ENCODE measurements at regions not wholly inside any gene's neighbourhood (a gene's known extent, or its start where the extent isn't known, plus 50 kb on each side); places are given as distances from the start of the nearest gene placed in this dataset.

DNA sequence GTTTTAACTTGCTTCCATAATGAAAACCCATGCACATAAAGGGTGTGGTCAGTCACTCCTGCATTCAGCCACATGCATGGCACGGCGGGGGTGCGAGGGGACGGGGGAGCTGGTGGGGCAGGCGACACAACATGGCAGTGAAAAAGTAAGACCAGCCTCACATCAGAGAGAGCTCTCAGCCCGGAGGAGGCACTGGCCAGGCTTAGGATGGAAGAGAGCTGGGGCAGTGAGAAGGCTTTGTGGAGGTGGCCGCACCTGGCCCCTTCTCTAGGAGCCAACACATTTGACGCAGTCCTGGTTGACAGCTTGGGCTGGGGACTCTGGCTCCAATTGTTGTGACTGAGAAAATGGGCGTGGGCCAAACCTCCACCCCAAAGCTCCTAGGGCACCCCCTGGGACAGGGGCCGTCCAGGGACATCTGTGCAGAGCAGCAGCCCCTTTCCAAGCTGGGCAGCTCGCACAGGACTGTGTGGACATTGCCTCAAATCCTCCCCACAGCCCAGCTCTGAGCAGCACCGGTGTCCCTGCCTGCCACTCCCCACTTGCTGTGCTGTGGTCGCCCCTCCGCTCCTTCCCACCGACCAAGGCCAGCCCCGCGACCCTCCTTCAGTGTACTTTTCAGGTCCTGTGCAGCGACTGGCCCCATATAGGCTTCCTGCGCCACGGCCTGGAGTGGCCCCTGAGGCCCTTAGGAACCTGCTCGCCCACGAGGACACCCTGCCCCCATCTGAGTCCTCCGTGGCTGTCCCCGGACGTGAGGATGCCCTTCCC is 126.0 kb upstream of the IQSEC1 start:
- H4K20me1 ChIP-seq (ENCODE audit: insufficient read depth, low read length) = no peaks in the 10 kb centered on the region
- no peak overlapping the region for H3K27ac ChIP-seq (ENCODE audit: low read length)
- H3K9me3 ChIP-seq (ENCODE audit: insufficient read depth, low read length) = no peaks in the 10 kb centered on the region
- H3K4me2 ChIP-seq (ENCODE audit: low read length) = no peak overlapping the region
- H3K79me2 ChIP-seq (ENCODE audit: low read length) = no peaks in the 10 kb centered on the region
- no peaks in the 10 kb centered on the region; the same call in 1 of the 2 replicates for H3K4me1 ChIP-seq (ENCODE audit: low read length)
- H3K27me3 ChIP-seq (ENCODE audit: low read depth, low read length) = peaks cover 75% of the 10 kb centered on the region
- H3K36me3 ChIP-seq (replicated peaks; ENCODE audit: low read depth, low read length) = no peaks in the 10 kb centered on the region
- H3K9ac ChIP-seq (ENCODE audit: low read length) = no peak overlapping the region
- no peak overlapping the region for H2AFZ ChIP-seq (ENCODE audit: low read depth, low read length)
- no peak for TF ChIP-seq EZH2phosphoT487 (IDR thresholded peaks at IDR 0.05; ENCODE audit: low read depth)
- TF ChIP-seq, protein P1, sequence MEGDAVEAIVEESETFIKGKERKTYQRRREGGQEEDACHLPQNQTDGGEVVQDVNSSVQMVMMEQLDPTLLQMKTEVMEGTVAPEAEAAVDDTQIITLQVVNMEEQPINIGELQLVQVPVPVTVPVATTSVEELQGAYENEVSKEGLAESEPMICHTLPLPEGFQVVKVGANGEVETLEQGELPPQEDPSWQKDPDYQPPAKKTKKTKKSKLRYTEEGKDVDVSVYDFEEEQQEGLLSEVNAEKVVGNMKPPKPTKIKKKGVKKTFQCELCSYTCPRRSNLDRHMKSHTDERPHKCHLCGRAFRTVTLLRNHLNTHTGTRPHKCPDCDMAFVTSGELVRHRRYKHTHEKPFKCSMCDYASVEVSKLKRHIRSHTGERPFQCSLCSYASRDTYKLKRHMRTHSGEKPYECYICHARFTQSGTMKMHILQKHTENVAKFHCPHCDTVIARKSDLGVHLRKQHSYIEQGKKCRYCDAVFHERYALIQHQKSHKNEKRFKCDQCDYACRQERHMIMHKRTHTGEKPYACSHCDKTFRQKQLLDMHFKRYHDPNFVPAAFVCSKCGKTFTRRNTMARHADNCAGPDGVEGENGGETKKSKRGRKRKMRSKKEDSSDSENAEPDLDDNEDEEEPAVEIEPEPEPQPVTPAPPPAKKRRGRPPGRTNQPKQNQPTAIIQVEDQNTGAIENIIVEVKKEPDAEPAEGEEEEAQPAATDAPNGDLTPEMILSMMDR (IDR thresholded peaks at IDR 0.05; ENCODE audit: low read depth, low read length) = no peak
- H3K4me3 ChIP-seq (ENCODE audit: low read length) = no peak overlapping the region

DNA sequence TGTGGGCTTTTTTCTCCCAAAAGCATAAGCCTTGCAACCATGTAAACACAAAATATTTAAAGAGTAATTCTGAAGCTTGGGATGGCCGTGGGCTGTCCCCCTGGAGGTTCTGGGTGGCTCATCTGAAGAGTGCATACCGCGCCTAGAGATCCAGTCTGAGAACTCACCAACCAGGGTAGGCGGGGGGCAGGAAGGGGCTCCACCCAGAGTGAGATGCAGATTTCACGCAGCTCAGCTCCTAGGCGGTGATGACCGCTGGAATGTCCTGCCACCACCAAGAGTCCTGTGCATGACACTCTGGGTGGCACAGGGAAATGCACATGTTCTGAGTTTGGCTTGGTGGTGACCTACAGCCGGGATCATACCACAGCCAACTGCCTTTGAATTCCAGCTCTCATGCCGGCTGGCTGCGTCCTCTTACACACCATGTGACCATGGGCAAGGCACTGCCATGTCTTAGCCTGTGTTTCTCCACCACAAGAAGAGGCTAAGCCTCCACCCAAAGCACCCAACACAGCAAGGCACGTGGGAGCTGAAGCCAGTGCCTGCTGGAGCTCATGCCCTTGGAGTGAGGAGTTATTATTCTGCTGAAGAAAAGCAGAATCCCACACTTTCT is 125.1 kb upstream of the IQSEC1 start:
- no peak overlapping the region for H2AFZ ChIP-seq (ENCODE audit: low read depth, low read length)
- no peak overlapping the region for H3K4me2 ChIP-seq (ENCODE audit: low read length)
- no peaks in the 10 kb centered on the region for H3K9me3 ChIP-seq (ENCODE audit: insufficient read depth, low read length)
- H3K27me3 ChIP-seq (ENCODE audit: low read depth, low read length) = peaks cover 83% of the 10 kb centered on the region
- TF ChIP-seq, protein P1 (IDR thresholded peaks at IDR 0.05; ENCODE audit: low read depth, low read length) = no peak
- TF ChIP-seq EZH2phosphoT487 (IDR thresholded peaks at IDR 0.05; ENCODE audit: low read depth) = no peak
- H3K4me1 ChIP-seq (ENCODE audit: low read length) = no peaks in the 10 kb centered on the region; the same call in 1 of the 2 replicates
- H4K20me1 ChIP-seq (ENCODE audit: insufficient read depth, low read length) = no peaks in the 10 kb centered on the region
- H3K9ac ChIP-seq (ENCODE audit: low read length) = no peak overlapping the region
- no peaks in the 10 kb centered on the region for H3K36me3 ChIP-seq (replicated peaks; ENCODE audit: low read depth, low read length)
- no peak overlapping the region for H3K27ac ChIP-seq (ENCODE audit: low read length)
- H3K79me2 ChIP-seq (ENCODE audit: low read length) = no peaks in the 10 kb centered on the region
- no peak overlapping the region for H3K4me3 ChIP-seq (ENCODE audit: low read length)

DNA sequence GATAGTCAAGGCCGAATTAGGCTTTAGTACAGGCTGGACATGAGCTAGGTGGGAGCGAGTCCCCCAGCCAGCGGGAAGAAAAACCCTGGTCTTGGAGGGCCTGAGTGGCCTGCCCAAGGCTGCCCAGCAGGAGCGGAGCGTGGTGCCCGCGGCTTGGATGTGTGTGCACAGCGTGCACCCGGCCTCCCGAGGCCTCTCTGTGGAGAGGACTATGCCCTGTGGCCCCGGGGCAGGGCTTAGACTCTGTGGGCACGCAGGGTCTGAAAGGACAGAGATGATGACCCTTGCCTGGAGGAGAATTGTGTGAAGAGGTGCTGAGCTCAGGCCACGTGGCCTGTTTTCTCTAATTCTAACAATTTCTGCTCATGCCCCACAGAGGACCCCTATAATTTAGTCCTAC is 124.6 kb upstream of the IQSEC1 start:
- H3K9ac ChIP-seq (ENCODE audit: low read length) = no peak overlapping the region
- no peak overlapping the region for H2AFZ ChIP-seq (ENCODE audit: low read depth, low read length)
- TF ChIP-seq, protein P1 (IDR thresholded peaks at IDR 0.05; ENCODE audit: low read depth, low read length) = no peak
- no peak for TF ChIP-seq EZH2phosphoT487 (IDR thresholded peaks at IDR 0.05; ENCODE audit: low read depth)
- no peaks in the 10 kb centered on the region for H3K9me3 ChIP-seq (ENCODE audit: insufficient read depth, low read length)
- H3K79me2 ChIP-seq (ENCODE audit: low read length) = no peaks in the 10 kb centered on the region
- H3K27me3 ChIP-seq (ENCODE audit: low read depth, low read length) = peaks cover 85% of the 10 kb centered on the region
- H3K4me2 ChIP-seq (ENCODE audit: low read length) = no peak overlapping the region
- H3K4me3 ChIP-seq (ENCODE audit: low read length) = no peak overlapping the region
- no peak overlapping the region for H3K27ac ChIP-seq (ENCODE audit: low read length)
- H3K4me1 ChIP-seq (ENCODE audit: low read length) = no peaks in the 10 kb centered on the region; the same call in 1 of the 2 replicates
- no peaks in the 10 kb centered on the region for H3K36me3 ChIP-seq (replicated peaks; ENCODE audit: low read depth, low read length)
- H4K20me1 ChIP-seq (ENCODE audit: insufficient read depth, low read length) = no peaks in the 10 kb centered on the region

DNA sequence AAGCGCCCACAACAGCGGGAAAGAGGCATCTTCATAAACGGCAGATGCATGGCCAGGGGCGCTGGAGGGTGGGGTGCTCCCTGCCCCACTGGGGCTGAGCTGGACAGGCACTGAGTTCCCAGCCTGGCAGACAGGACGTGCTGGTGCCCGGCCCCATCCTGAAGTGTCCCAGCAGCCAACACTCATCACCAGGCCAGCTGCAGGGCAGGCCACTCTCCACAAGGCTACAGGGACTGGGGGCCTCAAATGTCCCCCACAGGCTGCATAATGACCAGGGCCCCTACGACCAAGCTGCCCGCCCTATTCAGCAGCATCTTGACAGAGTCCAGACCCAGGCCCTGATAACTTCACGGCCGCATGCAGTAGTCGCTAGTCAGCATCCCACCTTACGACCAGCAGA is 124.1 kb upstream of the IQSEC1 start:
- no peaks in the 10 kb centered on the region for H3K36me3 ChIP-seq (replicated peaks; ENCODE audit: low read depth, low read length)
- TF ChIP-seq, protein P1 (IDR thresholded peaks at IDR 0.05; ENCODE audit: low read depth, low read length) = no peak
- no peak for TF ChIP-seq EZH2phosphoT487 (IDR thresholded peaks at IDR 0.05; ENCODE audit: low read depth)
- H3K4me1 ChIP-seq (ENCODE audit: low read length) = no peaks in the 10 kb centered on the region; the same call in 1 of the 2 replicates
- no peak overlapping the region for H3K9ac ChIP-seq (ENCODE audit: low read length)
- H4K20me1 ChIP-seq (ENCODE audit: insufficient read depth, low read length) = no peaks in the 10 kb centered on the region
- peaks cover 85% of the 10 kb centered on the region for H3K27me3 ChIP-seq (ENCODE audit: low read depth, low read length)
- H2AFZ ChIP-seq (ENCODE audit: low read depth, low read length) = no peak overlapping the region
- H3K4me2 ChIP-seq (ENCODE audit: low read length) = no peak overlapping the region
- no peaks in the 10 kb centered on the region for H3K9me3 ChIP-seq (ENCODE audit: insufficient read depth, low read length)
- H3K27ac ChIP-seq (ENCODE audit: low read length) = no peak overlapping the region
- no peak overlapping the region for H3K4me3 ChIP-seq (ENCODE audit: low read length)
- no peaks in the 10 kb centered on the region for H3K79me2 ChIP-seq (ENCODE audit: low read length)
